NCI-H187 treated with DMSO at 0.1 percent for 48 hours (cell line): ENCODE measurements at regions not wholly inside any gene's neighbourhood (a gene's known extent, or its start where the extent isn't known, plus 50 kb on each side); places are given as distances from the start of the nearest gene placed in this dataset.

Experiments used
- DNase-seq: peaks from one replicate; lab custom pipeline; 2025; lab: John Stamatoyannopoulos, UW

- DNase-seq: no peak
Observed at GRCh38 chr3:21801631-21802030, 50.6 kb upstream of the ZNF385D start.

GRCh38 chr3:21803604-21804003 is 52.6 kb upstream of the ZNF385D start:
- DNase-seq: no peak

- DNase-seq: no peak
Observed at GRCh38 chr3:21804330-21804729, 53.3 kb upstream of the ZNF385D start.

GRCh38 chr3:21806733-21807132 is 55.7 kb upstream of the ZNF385D start:
- no peak for DNase-seq

- no peak for DNase-seq
Observed at GRCh38 chr3:21825684-21826083, 74.7 kb upstream of the ZNF385D start.

GRCh38 chr3:21826416-21826815 is 75.4 kb upstream of the ZNF385D start:
- DNase-seq: no peak

GRCh38 chr3:21830541-21830940 is 79.5 kb upstream of the ZNF385D start:
- DNase-seq: no peak

- DNase-seq: no peak
Observed at GRCh38 chr3:21835264-21835663, 84.3 kb upstream of the ZNF385D start.

- DNase-seq: no peak
Observed at GRCh38 chr3:21836227-21836626, 85.2 kb upstream of the ZNF385D start.

- no peak for DNase-seq
Observed at GRCh38 chr3:21839176-21839575, 88.2 kb upstream of the ZNF385D start.

GRCh38 chr3:21839592-21839991 is 88.6 kb upstream of the ZNF385D start:
- no peak for DNase-seq

- DNase-seq: no peak
Observed at GRCh38 chr3:21847005-21847404, 96.0 kb upstream of the ZNF385D start.

GRCh38 chr3:21859124-21860081 is 108.4 kb upstream of the ZNF385D start:
- DNase-seq: no peak

- DNase-seq: no peak
Observed at GRCh38 chr3:21860082-21860475, 109.1 kb upstream of the ZNF385D start.

GRCh38 chr3:21860657-21861056 is 109.6 kb upstream of the ZNF385D start:
- DNase-seq: no peak

- DNase-seq: no peak
Observed at GRCh38 chr3:21876782-21877181, 125.8 kb upstream of the ZNF385D start.

- no peak for DNase-seq
Observed at GRCh38 chr3:21877214-21877754, 126.3 kb upstream of the ZNF385D start.

- peak; percentile 27 for DNase-seq
Observed at GRCh38 chr3:21879184-21879886, 128.3 kb upstream of the ZNF385D start.

- no peak for DNase-seq
Observed at GRCh38 chr3:21888656-21889055, 137.6 kb upstream of the ZNF385D start.

- no peak for DNase-seq
Observed at GRCh38 chr3:21889166-21889565, 138.2 kb upstream of the ZNF385D start.

- DNase-seq: no peak
Observed at GRCh38 chr3:21892104-21892503, 141.1 kb upstream of the ZNF385D start.

- DNase-seq: no peak
Observed at GRCh38 chr3:21893242-21893641, 142.2 kb upstream of the ZNF385D start.
